HG03103 (cell line): ENCODE measurements at regions not wholly inside any gene's neighbourhood (a gene's known extent, or its start where the extent isn't known, plus 50 kb on each side); places are given as distances from the start of the nearest gene placed in this dataset.
"Not testable (repeated sequence)": the region's sequence is repeated elsewhere in the genome, so short reads cannot be mapped to it uniquely, and the experiment has no call there.

Source experiments
- ATAC-seq: cut with Tn5 transposase; IDR thresholded peaks from one replicate; pipeline ENCODE4 v1.9.1; 2021; ENCODE audit warnings: low read depth; ENCODE audit not compliant: unreplicated experiment

DNA sequence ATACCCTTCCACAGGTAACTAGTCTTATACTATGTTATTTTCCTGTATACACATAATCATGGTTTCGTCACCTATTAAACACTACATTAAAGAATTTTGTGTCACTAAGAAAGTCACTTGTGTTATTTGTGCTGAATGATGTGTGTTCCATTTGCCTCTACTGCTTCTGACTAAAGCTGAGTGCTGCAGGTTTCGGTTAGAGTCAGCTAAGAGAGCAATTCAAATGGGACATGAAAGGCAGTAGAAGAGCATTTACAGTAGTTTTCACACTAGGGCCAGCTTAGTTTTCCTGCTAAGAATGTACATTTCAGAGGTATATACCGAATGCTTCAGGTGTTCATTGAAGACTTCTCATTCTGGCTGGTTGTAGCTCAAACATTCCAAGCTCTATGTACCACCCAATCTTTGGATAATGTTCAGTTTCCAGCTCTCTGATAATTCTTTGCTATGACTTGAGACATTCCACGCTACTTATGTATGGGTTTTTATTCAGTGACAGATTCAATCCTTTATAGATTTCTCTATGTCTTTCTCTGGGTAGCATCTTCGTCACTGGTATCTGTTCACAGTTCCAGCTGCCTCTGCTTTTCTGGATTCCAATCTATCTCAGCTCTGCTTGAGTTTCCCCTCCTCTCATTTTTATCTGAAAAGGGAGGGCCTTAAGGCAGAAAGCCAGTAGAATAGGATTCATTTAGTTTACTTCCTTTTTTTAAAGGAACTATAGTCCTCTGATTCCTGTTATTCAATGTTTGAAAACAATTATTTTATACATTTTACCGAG lies 164.4 kb downstream of the CXXC4 start:
- ATAC-seq: no peak

DNA sequence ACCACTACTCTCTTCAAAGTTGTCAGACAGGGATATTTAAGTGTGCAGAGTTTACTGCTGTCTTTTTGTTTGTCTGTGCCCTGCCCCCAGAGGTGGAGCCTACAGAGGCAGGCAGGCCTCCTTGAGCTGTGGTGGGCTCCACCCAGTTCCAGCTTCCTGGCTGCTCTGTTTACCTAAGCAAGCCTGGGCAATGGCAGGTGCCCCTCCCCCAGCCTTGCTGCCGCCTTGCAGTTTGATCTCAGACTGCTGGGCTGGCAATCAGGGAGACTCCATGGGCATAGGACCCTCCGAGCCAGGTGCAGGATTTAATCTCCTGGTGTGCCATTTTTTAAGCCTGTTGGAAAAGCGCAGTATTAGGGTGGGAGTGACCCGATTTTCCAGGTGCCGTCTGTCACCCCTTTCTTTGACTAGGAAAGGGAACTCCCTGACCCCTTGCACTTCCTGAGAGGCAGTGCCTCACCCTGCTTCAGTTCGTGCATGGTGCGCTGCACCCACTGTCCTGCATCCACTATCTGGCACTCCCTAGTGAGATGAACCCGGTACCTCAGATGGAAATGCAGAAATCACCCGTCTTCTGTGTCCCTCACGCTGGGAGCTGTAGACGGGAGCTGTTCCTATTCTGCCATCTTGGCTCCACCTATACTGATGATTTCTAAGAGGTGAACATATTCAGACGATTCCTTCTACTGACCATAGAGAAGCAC lies 167.6 kb downstream of the CXXC4 start:
- ATAC-seq: not testable (repeated sequence)

GRCh38 chr4:104302731-104303130 lies 192.0 kb downstream of the CXXC4 start:
- ATAC-seq: no peak

DNA sequence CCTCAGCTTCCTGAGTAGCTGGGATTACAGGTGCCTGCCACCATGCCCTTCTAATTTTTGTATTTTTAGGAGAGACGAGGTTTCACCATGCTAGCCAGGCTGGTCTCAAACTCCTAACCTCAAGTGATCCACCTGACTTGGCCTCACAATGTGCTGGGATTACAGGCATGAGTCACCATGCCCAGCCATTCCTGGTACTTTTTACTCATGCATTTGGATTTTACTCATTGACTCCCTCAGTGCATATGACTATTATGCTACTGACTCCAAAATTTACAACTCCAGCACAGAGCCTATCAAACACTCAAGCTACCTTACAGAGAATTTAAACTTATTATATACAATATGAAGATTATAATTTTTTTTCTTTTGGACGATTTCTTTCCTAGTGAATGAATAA lies 199.9 kb downstream of the CXXC4 start:
- ATAC-seq: no peak

DNA sequence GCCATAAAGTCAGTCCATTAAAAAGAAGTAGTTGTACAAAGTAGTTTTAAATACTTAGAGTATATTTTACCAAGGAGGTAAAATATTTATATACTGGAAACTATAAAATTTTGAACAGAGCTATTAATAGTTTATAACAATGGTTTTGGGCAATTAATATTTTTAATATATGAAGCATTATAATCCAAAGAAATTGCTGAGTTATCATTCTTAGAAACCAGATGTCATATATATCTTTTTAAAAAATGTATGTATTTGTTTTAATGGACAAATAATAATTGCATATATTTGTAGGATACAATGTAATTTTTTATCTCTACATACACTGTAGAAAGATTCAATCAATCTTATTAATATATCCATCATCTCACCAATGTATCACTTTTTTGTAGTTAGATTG lies 207.8 kb downstream of the CXXC4 start:
- ATAC-seq: no peak

- ATAC-seq: no peak
Observed at GRCh38 chr4:104283303-104283702, 211.4 kb downstream of the CXXC4 start.

- no peak for ATAC-seq
Observed at GRCh38 chr4:104279744-104280143, 214.9 kb downstream of the CXXC4 start.

DNA sequence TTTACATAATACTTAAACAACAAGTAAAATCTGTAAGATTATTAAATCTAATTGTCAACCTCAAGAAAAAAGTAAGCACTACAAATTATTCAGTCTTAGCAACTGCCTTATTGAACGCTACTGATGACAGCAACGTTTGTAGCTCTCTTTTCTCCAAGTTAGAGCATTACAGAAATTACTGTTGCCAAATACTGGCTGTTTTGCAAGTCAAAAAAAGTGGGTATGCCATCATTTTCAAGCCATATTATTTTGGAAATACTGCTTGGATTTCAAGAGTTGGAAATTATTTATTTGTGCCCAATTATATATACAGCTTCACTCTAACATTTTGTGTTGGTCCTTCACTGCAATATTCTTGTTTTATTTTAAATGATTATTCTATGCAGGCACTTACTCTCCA lies 221.7 kb downstream of the CXXC4 start:
- no peak for ATAC-seq

GRCh38 chr4:104269603-104270002 lies 225.1 kb downstream of the CXXC4 start:
- ATAC-seq: not testable (repeated sequence)

GRCh38 chr4:104263100-104263499 lies 231.6 kb downstream of the CXXC4 start:
- ATAC-seq: no peak

- ATAC-seq: no peak
Observed at GRCh38 chr4:104262678-104263077, 232.0 kb downstream of the CXXC4 start.

DNA sequence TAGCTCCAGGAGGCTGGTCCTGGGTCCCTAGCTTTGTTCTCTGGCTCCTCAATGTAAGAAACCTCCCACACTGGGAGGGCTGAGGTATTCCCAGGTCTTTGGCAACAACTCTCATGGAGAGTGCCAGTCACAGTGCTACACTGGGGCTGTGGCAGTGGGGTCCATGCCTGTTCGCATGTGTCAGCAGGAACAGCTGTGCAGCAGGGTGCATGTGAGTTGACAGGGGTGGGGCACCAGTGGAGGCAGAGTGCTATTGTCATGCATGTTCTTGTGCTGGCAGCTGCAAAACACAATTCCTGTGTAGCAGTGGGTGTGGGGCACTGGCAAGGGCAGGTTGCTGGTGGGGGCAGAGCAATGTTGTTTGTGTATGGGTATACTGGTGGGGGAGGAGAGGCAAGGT lies 246.0 kb downstream of the CXXC4 start:
- ATAC-seq: no peak

- no peak for ATAC-seq
Observed at GRCh38 chr4:104235967-104236366, 258.7 kb downstream of the CXXC4 start.

DNA sequence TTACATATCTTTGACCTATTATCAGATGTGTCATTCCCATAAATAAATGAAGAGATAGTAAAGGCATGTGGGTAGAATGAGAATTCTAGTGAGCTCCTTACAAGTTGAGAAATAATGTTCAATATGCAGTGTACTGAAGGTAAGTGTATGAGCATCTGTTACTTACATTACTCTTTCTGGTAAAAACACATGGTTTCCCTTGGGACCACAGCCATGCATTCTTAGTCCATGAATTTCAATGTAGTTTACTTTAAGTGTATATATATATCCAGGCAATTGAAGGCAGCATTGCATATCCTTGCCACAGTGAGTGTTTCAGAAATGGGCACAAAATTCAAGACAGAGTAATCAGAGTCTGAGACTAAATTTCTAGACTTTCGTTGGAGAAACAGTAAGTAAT lies 277.2 kb downstream of the CXXC4 start:
- ATAC-seq: no peak

DNA sequence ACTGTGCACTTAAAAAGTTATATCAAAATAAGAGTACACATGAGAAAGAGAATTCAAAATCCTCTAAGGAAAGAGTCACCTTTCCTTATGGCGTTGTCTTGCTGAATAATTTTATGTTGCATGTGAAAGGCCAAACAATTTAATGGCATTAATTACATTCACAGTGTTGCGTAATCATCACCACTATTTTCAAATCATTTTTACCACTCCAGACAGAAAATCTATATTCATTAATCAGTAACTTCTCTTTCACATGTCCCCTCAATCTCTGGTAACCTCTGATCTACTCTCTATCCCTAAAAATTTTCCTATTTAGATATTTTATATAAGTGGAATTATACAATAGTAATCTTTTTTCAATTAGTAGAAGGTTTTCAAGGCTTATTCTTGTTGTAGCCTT lies 283.0 kb downstream of the CXXC4 start:
- no peak for ATAC-seq

DNA sequence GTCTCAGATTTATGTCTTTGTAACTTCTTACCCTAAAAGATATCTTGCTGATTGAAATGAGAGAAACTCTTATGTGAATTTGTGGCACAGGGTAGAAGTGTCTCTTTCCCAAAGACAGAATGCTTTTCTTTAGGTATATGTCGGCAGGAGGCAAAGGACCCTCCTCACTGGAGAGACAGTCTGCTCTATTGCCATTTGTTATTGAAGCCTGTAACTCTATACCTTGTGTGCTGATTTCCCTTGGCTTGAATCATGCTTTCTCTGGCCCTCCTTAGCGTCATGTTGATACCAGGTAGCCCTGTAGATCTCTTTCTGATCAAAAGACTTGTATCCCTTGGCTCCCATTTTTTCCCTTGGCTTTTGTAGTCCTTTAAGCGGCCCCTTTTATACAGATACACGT lies 284.3 kb downstream of the CXXC4 start:
- ATAC-seq: no peak

GRCh38 chr4:104206784-104207183 lies 287.9 kb downstream of the CXXC4 start:
- ATAC-seq: no peak

GRCh38 chr4:104205116-104205515 lies 289.6 kb downstream of the CXXC4 start:
- no peak for ATAC-seq

DNA sequence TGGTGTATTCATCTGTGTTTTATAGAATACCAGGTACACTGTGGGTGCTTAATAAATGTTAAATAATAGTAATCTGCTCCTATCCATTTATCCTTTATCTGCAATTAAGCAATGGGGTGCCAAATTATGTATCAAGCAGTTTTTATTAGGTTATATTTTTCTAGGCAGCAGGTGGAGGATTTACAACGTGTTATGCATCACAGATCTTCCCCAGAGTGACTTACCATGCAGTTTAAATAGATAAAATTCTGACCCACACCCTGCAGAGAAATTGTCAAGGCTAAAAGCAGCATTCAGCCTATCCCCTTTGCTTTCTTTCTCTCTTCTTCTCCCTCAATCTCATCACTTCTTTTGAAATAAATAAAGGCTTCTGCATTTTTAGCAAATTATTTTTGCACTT lies 306.4 kb downstream of the CXXC4 start:
- ATAC-seq: no peak

DNA sequence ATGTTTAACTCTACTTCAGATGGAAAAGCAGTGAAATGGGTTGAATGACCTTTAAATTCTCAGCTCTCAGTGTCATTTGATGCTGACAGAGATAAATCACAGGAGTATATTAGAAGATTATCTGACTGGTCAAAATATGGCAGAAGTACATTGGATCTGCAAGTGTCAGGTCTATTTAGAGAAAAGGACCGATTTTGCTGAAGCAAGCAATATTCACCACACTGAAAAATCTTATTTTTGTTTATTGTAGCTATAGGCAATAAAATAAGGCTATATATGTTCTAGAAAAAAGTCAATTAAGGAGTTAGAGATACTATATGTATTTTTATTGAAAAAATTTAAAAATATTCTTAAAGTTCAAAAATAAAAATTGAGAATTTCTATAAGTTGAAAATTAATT lies 325.3 kb downstream of the CXXC4 start:
- ATAC-seq: no peak

DNA sequence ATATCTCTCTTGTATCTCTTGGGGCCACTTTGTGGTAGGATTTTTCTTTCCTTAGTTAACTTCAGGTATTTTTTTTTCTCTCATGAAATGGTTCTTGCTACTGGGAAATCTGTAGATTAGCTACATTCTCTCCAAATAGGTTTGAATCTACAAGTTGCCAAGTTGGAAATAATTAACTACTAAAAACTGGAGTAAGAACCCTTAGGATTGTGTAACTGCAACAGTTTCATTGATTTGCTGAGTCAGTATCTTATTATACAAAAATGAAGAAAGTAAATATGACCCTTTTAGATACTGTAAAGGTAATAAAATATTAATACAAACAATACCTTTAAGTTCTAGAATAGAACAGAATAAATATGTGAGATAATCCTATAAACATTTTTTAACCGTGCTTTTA lies 327.9 kb downstream of the CXXC4 start:
- no peak for ATAC-seq

DNA sequence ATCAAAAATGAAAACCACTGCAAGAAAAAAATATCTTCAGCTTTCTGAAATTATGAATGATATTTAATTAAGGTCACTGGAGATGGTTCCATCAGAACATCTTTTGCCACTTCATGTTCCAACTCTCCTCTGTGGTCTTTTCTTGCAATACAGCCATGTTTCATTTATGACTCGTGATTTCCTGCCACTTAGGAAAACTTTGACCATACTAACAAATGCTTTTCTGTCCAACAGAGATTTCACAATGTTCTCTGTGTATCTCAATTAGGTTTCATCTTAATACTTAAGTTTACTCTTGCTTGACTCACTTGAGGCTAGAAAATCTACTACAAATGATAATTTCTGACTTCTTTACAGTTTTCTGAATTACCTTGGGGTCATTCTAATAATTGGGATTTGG lies 330.9 kb downstream of the CXXC4 start:
- no peak for ATAC-seq
